ENCODE measurements at regions not wholly inside any gene's neighbourhood (a gene's known extent, or its start where the extent isn't known, plus 50 kb on each side); places are given as distances from the start of the nearest gene placed in this dataset.
"Not testable (repeated sequence)": the region's sequence is repeated elsewhere in the genome, so short reads cannot be mapped to it uniquely, and the experiment has no call there.

- no peak for DNase-seq
Measured at GRCh38 chr2:118449401-118449800, 361.1 kb downstream of the INSIG2 start.

- DNase-seq, result no peak
Measured at GRCh38 chr2:118443596-118443995, 355.3 kb downstream of the INSIG2 start.

GRCh38 chr2:118442996-118443553 is 354.8 kb downstream of the INSIG2 start:
- DNase-seq, result no peak

GRCh38 chr2:118442046-118442445 is 353.8 kb downstream of the INSIG2 start:
- no peak for DNase-seq

- no peak for DNase-seq
Measured at GRCh38 chr2:118440404-118441098, 352.3 kb downstream of the INSIG2 start.

GRCh38 chr2:118437501-118437900 is 349.2 kb downstream of the INSIG2 start:
- DNase-seq, result no peak

- no peak for DNase-seq
Measured at GRCh38 chr2:118431997-118432396, 343.7 kb downstream of the INSIG2 start.

GRCh38 chr2:118431586-118431985 is 343.3 kb downstream of the INSIG2 start:
- DNase-seq, result no peak

- DNase-seq, result no peak
Measured at GRCh38 chr2:118431165-118431517, 342.9 kb downstream of the INSIG2 start.

- DNase-seq, result no peak
Measured at GRCh38 chr2:118430510-118431164, 342.4 kb downstream of the INSIG2 start.

- DNase-seq, result no peak
Measured at GRCh38 chr2:118425191-118425590, 336.9 kb downstream of the INSIG2 start.

GRCh38 chr2:118423776-118424175 is 335.5 kb downstream of the INSIG2 start:
- DNase-seq, result no peak

- no peak for DNase-seq
Measured at GRCh38 chr2:118421648-118422047, 333.4 kb downstream of the INSIG2 start.

- DNase-seq, result no peak
Measured at GRCh38 chr2:118417406-118418120, 329.3 kb downstream of the INSIG2 start.

- not testable (repeated sequence) for DNase-seq
Measured at GRCh38 chr2:118415186-118415585, 326.9 kb downstream of the INSIG2 start.

- DNase-seq, result no peak
Measured at GRCh38 chr2:118403658-118404451, 315.6 kb downstream of the INSIG2 start.

- DNase-seq, result no peak
Measured at GRCh38 chr2:118388771-118389170, 300.5 kb downstream of the INSIG2 start.

- no peak for DNase-seq
Measured at GRCh38 chr2:118387509-118387908, 299.2 kb downstream of the INSIG2 start.

GRCh38 chr2:118386641-118387302 is 298.5 kb downstream of the INSIG2 start:
- DNase-seq, result no peak

GRCh38 chr2:118380915-118381653 is 292.8 kb downstream of the INSIG2 start:
- no peak for DNase-seq

- no peak for DNase-seq
Measured at GRCh38 chr2:118375907-118376485, 287.7 kb downstream of the INSIG2 start.

Data from CD4-positive, alpha-beta T cell treated with Interferon alpha-2 for 1 hour (primary cell).